ENCODE measurements at regions not wholly inside any gene's neighbourhood (a gene's known extent, or its start where the extent isn't known, plus 50 kb on each side); places are given as distances from the start of the nearest gene placed in this dataset.

- no peak overlapping the region for H3K4me3 ChIP-seq
- intact Hi-C loops (cut with DNase I): no loop called here
- H3K4me1 ChIP-seq (ENCODE audit: insufficient read depth): no peaks in the 10 kb centered on the region
- H3K36me3 ChIP-seq: no peaks in the 10 kb centered on the region
- TF ChIP-seq EP300 (IDR thresholded peaks at IDR 0.05) (no peak), POLR2A (IDR thresholded peaks at IDR 0.05) (no peak), CTCF (IDR thresholded peaks at IDR 0.05) (no peak)
- no peaks in the 10 kb centered on the region for H3K9me3 ChIP-seq
- H3K27ac ChIP-seq: no peak overlapping the region
- 59 to 73% (median 59%) methylated on average over 1 of the region's 1 CpG for WGBS, 3 donors
- DNase-seq: no peak
- no peaks in the 10 kb centered on the region for H3K27me3 ChIP-seq
Measured at GRCh38 chr10:111784436-111784835, 399.1 kb downstream of the GPAM start.

- 29 to 40% (median 30%) methylated on average over 2 of the region's 2 CpGs for WGBS, 3 donors
- no peak overlapping the region for H3K4me3 ChIP-seq
- no peaks in the 10 kb centered on the region for H3K36me3 ChIP-seq
- no peak for TF ChIP-seq POLR2A (IDR thresholded peaks at IDR 0.05)
- TF ChIP-seq EP300 (IDR thresholded peaks at IDR 0.05): no peak
- no peak for TF ChIP-seq CTCF (IDR thresholded peaks at IDR 0.05)
- no peaks in the 10 kb centered on the region for H3K4me1 ChIP-seq (ENCODE audit: insufficient read depth)
- H3K27ac ChIP-seq: no peak overlapping the region
- intact Hi-C loops (cut with DNase I): no loop called here
- DNase-seq: no peak
- H3K9me3 ChIP-seq: no peaks in the 10 kb centered on the region
- no peaks in the 10 kb centered on the region for H3K27me3 ChIP-seq
Measured at GRCh38 chr10:111784946-111785465, 398.6 kb downstream of the GPAM start.

- no peak for TF ChIP-seq CTCF (IDR thresholded peaks at IDR 0.05)
- no peak for TF ChIP-seq EP300 (IDR thresholded peaks at IDR 0.05)
- no peak for TF ChIP-seq POLR2A (IDR thresholded peaks at IDR 0.05)
- 34 to 61% (median 54%) methylated on average over 1 of the region's 1 CpG for WGBS, 3 donors
- no peaks in the 10 kb centered on the region for H3K27me3 ChIP-seq
- no peaks in the 10 kb centered on the region for H3K36me3 ChIP-seq
- no peak for DNase-seq
- intact Hi-C loops (cut with DNase I): no loop called here
- no peaks in the 10 kb centered on the region for H3K4me1 ChIP-seq (ENCODE audit: insufficient read depth)
- no peaks in the 10 kb centered on the region for H3K9me3 ChIP-seq
- H3K4me3 ChIP-seq: no peak overlapping the region
- H3K27ac ChIP-seq: no peak overlapping the region
Measured at GRCh38 chr10:111785921-111786320, 397.6 kb downstream of the GPAM start.

GRCh38 chr10:111789821-111790220, 393.7 kb downstream of the GPAM start:
- H3K36me3 ChIP-seq: no peaks in the 10 kb centered on the region
- no peak for DNase-seq
- no peaks in the 10 kb centered on the region for H3K4me1 ChIP-seq (ENCODE audit: insufficient read depth)
- no peak overlapping the region for H3K4me3 ChIP-seq
- no peak overlapping the region for H3K27ac ChIP-seq
- H3K27me3 ChIP-seq: no peaks in the 10 kb centered on the region
- H3K9me3 ChIP-seq: no peaks in the 10 kb centered on the region
- intact Hi-C loops (cut with DNase I): no loop called here
- TF ChIP-seq CTCF (IDR thresholded peaks at IDR 0.05) (no peak), POLR2A (IDR thresholded peaks at IDR 0.05) (no peak), EP300 (IDR thresholded peaks at IDR 0.05) (no peak)
